OCI-LY1 (cell line): ENCODE measurements at regions not wholly inside any gene's neighbourhood (a gene's known extent, or its start where the extent isn't known, plus 50 kb on each side); places are given as distances from the start of the nearest gene placed in this dataset.
"Not testable (repeated sequence)": the region's sequence is repeated elsewhere in the genome, so short reads cannot be mapped to it uniquely, and the experiment has no call there.

Experiments used
- H2AFZ ChIP-seq: fragments of 200-600 bp; sonication (generic), shearing (Covaris generic); 2 replicates; pipeline ENCODE4 v1.6.0; 2014; ENCODE audit warnings: antibody characterized with exemption, mild to moderate bottlenecking, low read length
- H3F3A ChIP-seq: fragments of 200-600 bp; sonication (generic), shearing (Covaris generic); 2 replicates; pipeline ENCODE4 v1.6.0; 2014; ENCODE audit warnings: mild to moderate bottlenecking, antibody characterized with exemption, low read length, moderate library complexity; ENCODE audit not compliant: insufficient read depth
- H3K27ac ChIP-seq: fragments of 200-600 bp; sonication (generic); 2 replicates; pipeline ENCODE4 v1.5.1; 2014; ENCODE audit warnings: low read length, mixed run types, mild to moderate bottlenecking, low read depth; ENCODE audit not compliant: poor library complexity, severe bottlenecking
- H3K27me3 ChIP-seq: fragments of 200-600 bp; sonication (generic); 2 replicates; pipeline ENCODE4 v1.6.0; 2014; ENCODE audit warnings: antibody characterized with exemption, mild to moderate bottlenecking, low read length, moderate library complexity; ENCODE audit not compliant: insufficient read depth
- H3K36me3 ChIP-seq: fragments of 200-600 bp; sonication (generic); 2 replicates; pipeline ENCODE4 v1.6.1; 2014; ENCODE audit warnings: mild to moderate bottlenecking, antibody characterized with exemption, low read length, moderate library complexity, mixed read lengths; ENCODE audit not compliant: insufficient read depth
- H3K4me1 ChIP-seq: fragments of 200-600 bp; sonication (generic); 2 replicates; pipeline ENCODE4 v1.5.1; 2014; ENCODE audit warnings: mild to moderate bottlenecking, low read length, moderate library complexity; ENCODE audit not compliant: insufficient read depth, severe bottlenecking
- H3K4me2 ChIP-seq: fragments of 200-600 bp; sonication (generic), shearing (Covaris generic); 2 replicates; pipeline ENCODE4 v1.6.1; 2014; ENCODE audit warnings: low read length
- H3K4me3 ChIP-seq: fragments of 200-600 bp; sonication (generic); 2 replicates; pipeline ENCODE4 v1.5.1; 2014; ENCODE audit warnings: low read length, low read depth, mild to moderate bottlenecking, mixed read lengths; ENCODE audit not compliant: poor library complexity, severe bottlenecking
- H3K79me2 ChIP-seq: fragments of 200-600 bp; shearing (Covaris generic); 2 replicates; pipeline ENCODE4 v1.6.1; 2016; ENCODE audit warnings: mixed run types, low read length, mixed read lengths; ENCODE audit not compliant: insufficient read depth
- H3K9ac ChIP-seq: fragments of 200-600 bp; sonication (generic), shearing (Covaris generic); 2 replicates; pipeline ENCODE4 v1.6.1; 2014; ENCODE audit warnings: mild to moderate bottlenecking, low read length, mixed read lengths
- H3K9me2 ChIP-seq: fragments of 200-600 bp; sonication (generic), shearing (Covaris generic); 2 replicates; pipeline ENCODE4 v1.6.1; 2014; ENCODE audit warnings: low read depth, mild to moderate bottlenecking, low read length, mixed read lengths
- H3K9me3 ChIP-seq: fragments of 200-600 bp; shearing (Covaris generic); 2 replicates; pipeline ENCODE4 v1.6.1; 2014; ENCODE audit warnings: low read length, mixed read lengths
- H4K20me1 ChIP-seq: fragments of 200-600 bp; sonication (generic), shearing (Covaris generic); 2 replicates; pipeline ENCODE4 v1.6.0; 2016; ENCODE audit warnings: mild to moderate bottlenecking, low read length; ENCODE audit not compliant: insufficient read depth
- EZH2 ChIP-seq: fragments of 200-600 bp; sonication (generic), shearing (Covaris generic); IDR thresholded peaks from 2 replicates; pipeline ENCODE4 v1.8.0; 2017; ENCODE audit warnings: borderline replicate concordance, mixed run types, mild to moderate bottlenecking, antibody characterized with exemption, low read length, moderate library complexity, mixed read lengths
- TF ChIP-seq, protein P1 (sequence below): fragments of 200-600 bp; sonication (generic), shearing (Covaris generic); IDR thresholded peaks from 2 replicates; pipeline ENCODE4 v1.5.1; 2017; ENCODE audit warnings: mild to moderate bottlenecking, antibody characterized with exemption, low read length, moderate library complexity, mixed read lengths

- Histone ChIP-seq H3K4me3 (no peak overlapping the region), H3K79me2 (no peaks in the 10 kb centered on the region), H3K36me3 (no peaks in the 10 kb centered on the region), H2AFZ (no peak overlapping the region), H4K20me1 (no peaks in the 10 kb centered on the region), H3K9me3 (no peaks in the 10 kb centered on the region), H3K9me2 (no peaks in the 10 kb centered on the region), H3F3A (no peaks in the 10 kb centered on the region), H3K27me3 (no peaks in the 10 kb centered on the region), H3K4me1 (no peaks in the 10 kb centered on the region), H3K9ac (no peak overlapping the region), H3K27ac (no peak overlapping the region), H3K4me2 (no peak overlapping the region)
- no peak for TF ChIP-seq EZH2
- TF ChIP-seq, protein P1, sequence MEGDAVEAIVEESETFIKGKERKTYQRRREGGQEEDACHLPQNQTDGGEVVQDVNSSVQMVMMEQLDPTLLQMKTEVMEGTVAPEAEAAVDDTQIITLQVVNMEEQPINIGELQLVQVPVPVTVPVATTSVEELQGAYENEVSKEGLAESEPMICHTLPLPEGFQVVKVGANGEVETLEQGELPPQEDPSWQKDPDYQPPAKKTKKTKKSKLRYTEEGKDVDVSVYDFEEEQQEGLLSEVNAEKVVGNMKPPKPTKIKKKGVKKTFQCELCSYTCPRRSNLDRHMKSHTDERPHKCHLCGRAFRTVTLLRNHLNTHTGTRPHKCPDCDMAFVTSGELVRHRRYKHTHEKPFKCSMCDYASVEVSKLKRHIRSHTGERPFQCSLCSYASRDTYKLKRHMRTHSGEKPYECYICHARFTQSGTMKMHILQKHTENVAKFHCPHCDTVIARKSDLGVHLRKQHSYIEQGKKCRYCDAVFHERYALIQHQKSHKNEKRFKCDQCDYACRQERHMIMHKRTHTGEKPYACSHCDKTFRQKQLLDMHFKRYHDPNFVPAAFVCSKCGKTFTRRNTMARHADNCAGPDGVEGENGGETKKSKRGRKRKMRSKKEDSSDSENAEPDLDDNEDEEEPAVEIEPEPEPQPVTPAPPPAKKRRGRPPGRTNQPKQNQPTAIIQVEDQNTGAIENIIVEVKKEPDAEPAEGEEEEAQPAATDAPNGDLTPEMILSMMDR, result no peak
Observed at GRCh38 chr3:759106-759505, 333.7 kb upstream of the CNTN6 start.

DNA sequence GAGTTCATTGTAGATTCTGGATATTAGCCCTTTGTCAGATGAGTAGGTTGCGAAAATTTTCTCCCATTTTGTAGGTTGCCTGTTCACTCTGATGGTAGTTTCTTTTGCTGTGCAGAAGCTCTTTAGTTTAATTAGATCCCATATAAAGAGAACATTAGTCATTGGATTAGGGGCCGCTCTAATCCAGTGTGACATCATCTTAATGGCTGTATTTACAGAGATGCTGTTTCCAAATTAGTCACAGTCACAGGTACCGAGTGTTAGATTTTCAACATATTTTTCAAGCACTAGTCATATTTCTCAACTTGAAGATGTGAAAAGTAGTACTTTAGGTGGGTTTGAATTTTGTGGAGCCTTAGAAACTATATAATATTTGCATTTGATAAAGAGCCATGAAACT, 319.4 kb upstream of the CNTN6 start:
- H3K27me3 ChIP-seq, H3K9ac ChIP-seq, H2AFZ ChIP-seq, H3F3A ChIP-seq, H3K4me2 ChIP-seq, H3K36me3 ChIP-seq, H3K9me3 ChIP-seq, H3K4me3 ChIP-seq, H3K9me2 ChIP-seq, H3K79me2 ChIP-seq, H4K20me1 ChIP-seq, H3K27ac ChIP-seq, H3K4me1 ChIP-seq: not testable (repeated sequence)

- Histone ChIP-seq H3K9me3 (no peaks in the 10 kb centered on the region), H3K4me3 (no peak overlapping the region), H3K4me1 (no peaks in the 10 kb centered on the region), H3K27me3 (no peaks in the 10 kb centered on the region), H3K27ac (no peak overlapping the region), H2AFZ (no peak overlapping the region), H3K9me2 (no peaks in the 10 kb centered on the region), H3K79me2 (no peaks in the 10 kb centered on the region), H3K36me3 (no peaks in the 10 kb centered on the region), H3K4me2 (no peak overlapping the region), H3K9ac (no peak overlapping the region), H4K20me1 (no peaks in the 10 kb centered on the region), H3F3A (no peaks in the 10 kb centered on the region)
- no peak for TF ChIP-seq EZH2
- TF ChIP-seq, protein P1, result no peak
Observed at GRCh38 chr3:775178-775880, 317.5 kb upstream of the CNTN6 start.

GRCh38 chr3:780505-780904, 312.3 kb upstream of the CNTN6 start:
- Histone ChIP-seq H3K27me3 (no peaks in the 10 kb centered on the region), H2AFZ (no peak overlapping the region), H3K27ac (no peak overlapping the region), H3K36me3 (no peaks in the 10 kb centered on the region), H3K4me1 (no peaks in the 10 kb centered on the region), H3K9me3 (no peaks in the 10 kb centered on the region), H3K9ac (no peak overlapping the region), H4K20me1 (no peaks in the 10 kb centered on the region), H3K4me3 (no peak overlapping the region), H3K79me2 (no peaks in the 10 kb centered on the region), H3F3A (no peaks in the 10 kb centered on the region), H3K9me2 (no peaks in the 10 kb centered on the region), H3K4me2 (no peak overlapping the region)
- TF ChIP-seq EZH2, result no peak
- TF ChIP-seq, protein P1, result no peak
